H1 (cell line): ENCODE measurements at regions not wholly inside any gene's neighbourhood (a gene's known extent, or its start where the extent isn't known, plus 50 kb on each side); places are given as distances from the start of the nearest gene placed in this dataset.

Experiments
- CREB1 ChIP-seq: IDR thresholded peaks from 2 replicates; pipeline ENCODE4 v1.6.1; 2012; ENCODE audit warnings: inconsistent platforms
- RAD21 ChIP-seq, 2 experiments: IDR thresholded peaks in 1 of 2; conservative IDR thresholded peaks in 1 of 2; 2 replicates each; pipeline ENCODE4 v1.6.1; 2011; ENCODE audit warnings: low read depth in 2 of 2, low read length in 2 of 2, improper control_type of control experiment in 1 of 2, inconsistent platforms in 1 of 2, mild to moderate bottlenecking in 1 of 2, moderate library complexity in 1 of 2
- SIX5 ChIP-seq: IDR thresholded peaks from 2 replicates; pipeline ENCODE4 v1.6.1; 2011; ENCODE audit warnings: mild to moderate bottlenecking, low read depth, low read length

- TF ChIP-seq RAD21 (IDR thresholded peaks at IDR 0.05 in 1 of 2, conservative IDR thresholded peaks at IDR 0.05 in 1 of 2; ENCODE audit: low read depth in 2 of 2, low read length in 2 of 2) = no peak
- no peak for TF ChIP-seq SIX5
- TF ChIP-seq CREB1 = no peak
Observed at GRCh38 chrX:5409106-5409505, 819.6 kb downstream of the NLGN4X start (continued).
